ENCODE measurements at regions not wholly inside any gene's neighbourhood (a gene's known extent, or its start where the extent isn't known, plus 50 kb on each side); places are given as distances from the start of the nearest gene placed in this dataset.
"Not testable (repeated sequence)": the region's sequence is repeated elsewhere in the genome, so short reads cannot be mapped to it uniquely, and the experiment has no call there.

GRCh38 chr7:104272767-104273384, 55.5 kb upstream of the LHFPL3 start:
- Histone ChIP-seq H4K20me1 (ENCODE audit: control insufficient read depth, extremely low read depth, insufficient read depth, low read length) (no peaks in the 10 kb centered on the region), H3K27me3 (ENCODE audit: control insufficient read depth, insufficient read depth, low read length) (no peaks in the 10 kb centered on the region), H3K79me2 (ENCODE audit: control insufficient read depth, insufficient read depth, low read length) (no peaks in the 10 kb centered on the region), H3K27ac (ENCODE audit: insufficient read depth, low read length) (no peak overlapping the region), H3K9ac (ENCODE audit: insufficient read depth, low read length) (no peak overlapping the region), H3K9me3 (ENCODE audit: control insufficient read depth, insufficient read depth, low read depth, low read length) (no peaks in the 10 kb centered on the region), H3K4me1 (ENCODE audit: control insufficient read depth, extremely low read depth, insufficient read depth, low read length) (no peaks in the 10 kb centered on the region), H3K4me3 (replicated peaks in 1 of 4; ENCODE audit: control extremely low read depth in 1 of 4, insufficient read depth in 1 of 4, low read depth in 3 of 4, low read length in 4 of 4) (no peak overlapping the region), H3K36me3 (ENCODE audit: control insufficient read depth, insufficient read depth, low read length) (no peaks in the 10 kb centered on the region), H2AFZ (ENCODE audit: low read length) (no peak overlapping the region), H3K4me2 (ENCODE audit: extremely low read depth, insufficient read depth, low read length) (no peak overlapping the region)
- TF ChIP-seq EZH2 (IDR thresholded peaks at IDR 0.05; ENCODE audit: low read length, missing control alignments) = no peak
- peak; percentile 56 to 59 for TF ChIP-seq CTCF (conservative IDR thresholded peaks at IDR 0.05 in 1 of 2, IDR thresholded peaks at IDR 0.05 in 1 of 2; ENCODE audit: low read depth in 1 of 2, low read length in 2 of 2)
- peak; percentile 32 to 50 for DNase-seq (ENCODE audit: low read depth in 2 of 2)

GRCh38 chr7:104275900-104276299, 52.5 kb upstream of the LHFPL3 start:
- Histone ChIP-seq H3K79me2 (ENCODE audit: control insufficient read depth, insufficient read depth, low read length) (no peaks in the 10 kb centered on the region), H3K4me2 (ENCODE audit: extremely low read depth, insufficient read depth, low read length) (no peak overlapping the region), H4K20me1 (ENCODE audit: control insufficient read depth, extremely low read depth, insufficient read depth, low read length) (no peaks in the 10 kb centered on the region), H3K4me1 (ENCODE audit: control insufficient read depth, extremely low read depth, insufficient read depth, low read length) (no peaks in the 10 kb centered on the region), H3K27me3 (ENCODE audit: control insufficient read depth, insufficient read depth, low read length) (no peaks in the 10 kb centered on the region), H3K36me3 (ENCODE audit: control insufficient read depth, insufficient read depth, low read length) (no peaks in the 10 kb centered on the region), H3K27ac (ENCODE audit: insufficient read depth, low read length) (no peak overlapping the region), H2AFZ (ENCODE audit: low read length) (no peak overlapping the region), H3K9ac (ENCODE audit: insufficient read depth, low read length) (no peak overlapping the region), H3K4me3 (replicated peaks in 1 of 4; ENCODE audit: control extremely low read depth in 1 of 4, insufficient read depth in 1 of 4, low read depth in 3 of 4, low read length in 4 of 4) (no peak overlapping the region), H3K9me3 (ENCODE audit: control insufficient read depth, insufficient read depth, low read depth, low read length) (no peaks in the 10 kb centered on the region)
- no peak for DNase-seq (ENCODE audit: low read depth in 2 of 2)
- no peak for TF ChIP-seq CTCF (conservative IDR thresholded peaks at IDR 0.05 in 1 of 2, IDR thresholded peaks at IDR 0.05 in 1 of 2; ENCODE audit: low read depth in 1 of 2, low read length in 2 of 2)
- TF ChIP-seq EZH2 (IDR thresholded peaks at IDR 0.05; ENCODE audit: low read length, missing control alignments) = no peak

- H3K4me2 ChIP-seq (ENCODE audit: extremely low read depth, insufficient read depth, low read length); H3K79me2 ChIP-seq (ENCODE audit: control insufficient read depth, insufficient read depth, low read length); H3K9ac ChIP-seq (ENCODE audit: insufficient read depth, low read length); H3K4me3 ChIP-seq (replicated peaks in 1 of 4; ENCODE audit: control extremely low read depth in 1 of 4, insufficient read depth in 1 of 4, low read depth in 3 of 4, low read length in 4 of 4); H3K27me3 ChIP-seq (ENCODE audit: control insufficient read depth, insufficient read depth, low read length); H3K9me3 ChIP-seq (ENCODE audit: control insufficient read depth, insufficient read depth, low read depth, low read length); H3K27ac ChIP-seq (ENCODE audit: insufficient read depth, low read length); DNase-seq (ENCODE audit: low read depth in 2 of 2); H3K36me3 ChIP-seq (ENCODE audit: control insufficient read depth, insufficient read depth, low read length); H2AFZ ChIP-seq (ENCODE audit: low read length); H4K20me1 ChIP-seq (ENCODE audit: control insufficient read depth, extremely low read depth, insufficient read depth, low read length); H3K4me1 ChIP-seq (ENCODE audit: control insufficient read depth, extremely low read depth, insufficient read depth, low read length): not testable (repeated sequence)
Observed at GRCh38 chr7:104276730-104277129, 51.7 kb upstream of the LHFPL3 start.
